GM13976 (cell line): ENCODE measurements at regions not wholly inside any gene's neighbourhood (a gene's known extent, or its start where the extent isn't known, plus 50 kb on each side); places are given as distances from the start of the nearest gene placed in this dataset.

Experiments used
- DNase-seq: peaks from one replicate; pipeline ENCODE4 v3.0.0; 2012; ENCODE audit warnings: low spot score
- CTCF ChIP-seq: IDR thresholded peaks from 2 replicates; pipeline ENCODE4 v1.5.1; 2012; ENCODE audit warnings: borderline replicate concordance, mild to moderate bottlenecking; ENCODE audit not compliant: insufficient read depth; ENCODE audit errors: extremely low read depth, missing control alignments, control extremely low read depth
- in situ Hi-C: fragments of 300-500 bp; cut with MboI; formaldehyde crosslinking; loops from one replicate; pipeline ENCODE4 v1.12.0; 2022; ENCODE audit warnings: low sequenced_read_pairs, mixed read lengths, inconsistent platforms; ENCODE audit not compliant: unreplicated experiment

GRCh38 chr18:76258209-76258608 is 236.8 kb downstream of the ZNF516 start:
- DNase-seq: no peak
- in situ Hi-C loops: no loop called here
- TF ChIP-seq CTCF: no peak

GRCh38 chr18:76255070-76255683 is 239.9 kb downstream of the ZNF516 start:
- DNase-seq: no peak
- in situ Hi-C loops: no loop called here
- TF ChIP-seq CTCF: no peak

GRCh38 chr18:76252880-76253279 is 242.2 kb downstream of the ZNF516 start:
- in situ Hi-C loops: no loop called here
- peak; percentile 6 for TF ChIP-seq CTCF
- DNase-seq: no peak

- DNase-seq: no peak
- in situ Hi-C loops: no loop called here
- TF ChIP-seq CTCF: no peak
Measured at GRCh38 chr18:76252139-76252538, 242.9 kb downstream of the ZNF516 start.

GRCh38 chr18:76251691-76252090 is 243.4 kb downstream of the ZNF516 start:
- TF ChIP-seq CTCF: no peak
- DNase-seq: no peak
- in situ Hi-C loops: no loop called here

GRCh38 chr18:76246590-76246989 is 248.5 kb downstream of the ZNF516 start:
- in situ Hi-C loops: no loop called here
- DNase-seq: no peak
- TF ChIP-seq CTCF: no peak
